ENCODE measurements at regions not wholly inside any gene's neighbourhood (a gene's known extent, or its start where the extent isn't known, plus 50 kb on each side); places are given as distances from the start of the nearest gene placed in this dataset.

DNA sequence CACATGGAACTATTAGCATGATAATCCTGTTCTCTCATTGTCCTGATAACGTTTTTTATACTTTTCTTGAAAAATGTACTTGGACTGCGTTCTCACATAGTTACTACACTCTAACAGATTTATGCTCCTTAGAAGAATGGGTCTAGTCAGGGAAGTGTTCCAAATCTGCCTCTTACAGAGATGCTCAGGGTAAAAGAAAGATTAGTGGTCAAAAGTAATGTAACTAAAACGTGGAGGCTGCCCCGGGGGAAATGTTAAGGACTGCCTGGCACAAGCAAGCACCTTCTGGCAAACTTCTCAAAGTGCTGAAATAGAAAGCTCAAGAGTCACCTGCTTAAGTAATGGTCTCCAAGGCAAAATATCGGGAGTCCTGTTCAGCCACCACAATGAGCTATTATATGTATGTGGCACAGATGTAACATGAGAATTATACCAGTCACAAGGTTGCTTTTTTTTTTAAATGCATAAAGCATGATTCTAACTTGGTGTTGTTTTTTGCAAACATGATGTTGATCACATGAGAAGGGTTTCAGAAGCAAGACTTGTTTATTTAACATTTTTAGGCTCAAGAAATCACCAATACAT is 244.5 kb upstream of the JARID2 start:
- TF ChIP-seq CHCHD3 (CRISPR knock-in tag; IDR thresholded peaks at IDR 0.05), result no peak
- TF ChIP-seq, protein P1, sequence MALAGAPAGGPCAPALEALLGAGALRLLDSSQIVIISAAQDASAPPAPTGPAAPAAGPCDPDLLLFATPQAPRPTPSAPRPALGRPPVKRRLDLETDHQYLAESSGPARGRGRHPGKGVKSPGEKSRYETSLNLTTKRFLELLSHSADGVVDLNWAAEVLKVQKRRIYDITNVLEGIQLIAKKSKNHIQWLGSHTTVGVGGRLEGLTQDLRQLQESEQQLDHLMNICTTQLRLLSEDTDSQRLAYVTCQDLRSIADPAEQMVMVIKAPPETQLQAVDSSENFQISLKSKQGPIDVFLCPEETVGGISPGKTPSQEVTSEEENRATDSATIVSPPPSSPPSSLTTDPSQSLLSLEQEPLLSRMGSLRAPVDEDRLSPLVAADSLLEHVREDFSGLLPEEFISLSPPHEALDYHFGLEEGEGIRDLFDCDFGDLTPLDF (CRISPR knock-in tag; IDR thresholded peaks at IDR 0.05), result no peak
- no peak for TF ChIP-seq HMG20A (CRISPR knock-in tag; IDR thresholded peaks at IDR 0.05; ENCODE audit: borderline replicate concordance)
- TF ChIP-seq TBL1XR1 (IDR thresholded peaks at IDR 0.05; ENCODE audit: borderline replicate concordance, low read length, partially characterized antibody), result no peak
- TF ChIP-seq, protein P2, sequence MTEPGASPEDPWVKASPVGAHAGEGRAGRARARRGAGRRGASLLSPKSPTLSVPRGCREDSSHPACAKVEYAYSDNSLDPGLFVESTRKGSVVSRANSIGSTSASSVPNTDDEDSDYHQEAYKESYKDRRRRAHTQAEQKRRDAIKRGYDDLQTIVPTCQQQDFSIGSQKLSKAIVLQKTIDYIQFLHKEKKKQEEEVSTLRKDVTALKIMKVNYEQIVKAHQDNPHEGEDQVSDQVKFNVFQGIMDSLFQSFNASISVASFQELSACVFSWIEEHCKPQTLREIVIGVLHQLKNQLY (CRISPR knock-in tag; IDR thresholded peaks at IDR 0.05), result no peak
- TF ChIP-seq NR1H2 (CRISPR knock-in tag; IDR thresholded peaks at IDR 0.05; ENCODE audit: borderline replicate concordance, low read depth), result no peak
- no peak for TF ChIP-seq ZKSCAN1 (IDR thresholded peaks at IDR 0.05; ENCODE audit: low read length)
- TF ChIP-seq, protein P3, sequence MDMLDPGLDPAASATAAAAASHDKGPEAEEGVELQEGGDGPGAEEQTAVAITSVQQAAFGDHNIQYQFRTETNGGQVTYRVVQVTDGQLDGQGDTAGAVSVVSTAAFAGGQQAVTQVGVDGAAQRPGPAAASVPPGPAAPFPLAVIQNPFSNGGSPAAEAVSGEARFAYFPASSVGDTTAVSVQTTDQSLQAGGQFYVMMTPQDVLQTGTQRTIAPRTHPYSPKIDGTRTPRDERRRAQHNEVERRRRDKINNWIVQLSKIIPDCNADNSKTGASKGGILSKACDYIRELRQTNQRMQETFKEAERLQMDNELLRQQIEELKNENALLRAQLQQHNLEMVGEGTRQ (IDR thresholded peaks at IDR 0.05; ENCODE audit: low read depth, low read length), result no peak
- TF ChIP-seq, protein P3 (CRISPR knock-in tag; IDR thresholded peaks at IDR 0.05; ENCODE audit: borderline replicate concordance), result no peak
- TF ChIP-seq ZNF207 (IDR thresholded peaks at IDR 0.05; ENCODE audit: borderline replicate concordance), result no peak
- TF ChIP-seq, protein P4, sequence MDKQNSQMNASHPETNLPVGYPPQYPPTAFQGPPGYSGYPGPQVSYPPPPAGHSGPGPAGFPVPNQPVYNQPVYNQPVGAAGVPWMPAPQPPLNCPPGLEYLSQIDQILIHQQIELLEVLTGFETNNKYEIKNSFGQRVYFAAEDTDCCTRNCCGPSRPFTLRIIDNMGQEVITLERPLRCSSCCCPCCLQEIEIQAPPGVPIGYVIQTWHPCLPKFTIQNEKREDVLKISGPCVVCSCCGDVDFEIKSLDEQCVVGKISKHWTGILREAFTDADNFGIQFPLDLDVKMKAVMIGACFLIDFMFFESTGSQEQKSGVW (CRISPR knock-in tag; IDR thresholded peaks at IDR 0.05; ENCODE audit: borderline replicate concordance), result no peak
- TF ChIP-seq ZNF652 (CRISPR knock-in tag; IDR thresholded peaks at IDR 0.05; ENCODE audit: borderline replicate concordance, low read depth), result no peak
- TF ChIP-seq, protein P5, sequence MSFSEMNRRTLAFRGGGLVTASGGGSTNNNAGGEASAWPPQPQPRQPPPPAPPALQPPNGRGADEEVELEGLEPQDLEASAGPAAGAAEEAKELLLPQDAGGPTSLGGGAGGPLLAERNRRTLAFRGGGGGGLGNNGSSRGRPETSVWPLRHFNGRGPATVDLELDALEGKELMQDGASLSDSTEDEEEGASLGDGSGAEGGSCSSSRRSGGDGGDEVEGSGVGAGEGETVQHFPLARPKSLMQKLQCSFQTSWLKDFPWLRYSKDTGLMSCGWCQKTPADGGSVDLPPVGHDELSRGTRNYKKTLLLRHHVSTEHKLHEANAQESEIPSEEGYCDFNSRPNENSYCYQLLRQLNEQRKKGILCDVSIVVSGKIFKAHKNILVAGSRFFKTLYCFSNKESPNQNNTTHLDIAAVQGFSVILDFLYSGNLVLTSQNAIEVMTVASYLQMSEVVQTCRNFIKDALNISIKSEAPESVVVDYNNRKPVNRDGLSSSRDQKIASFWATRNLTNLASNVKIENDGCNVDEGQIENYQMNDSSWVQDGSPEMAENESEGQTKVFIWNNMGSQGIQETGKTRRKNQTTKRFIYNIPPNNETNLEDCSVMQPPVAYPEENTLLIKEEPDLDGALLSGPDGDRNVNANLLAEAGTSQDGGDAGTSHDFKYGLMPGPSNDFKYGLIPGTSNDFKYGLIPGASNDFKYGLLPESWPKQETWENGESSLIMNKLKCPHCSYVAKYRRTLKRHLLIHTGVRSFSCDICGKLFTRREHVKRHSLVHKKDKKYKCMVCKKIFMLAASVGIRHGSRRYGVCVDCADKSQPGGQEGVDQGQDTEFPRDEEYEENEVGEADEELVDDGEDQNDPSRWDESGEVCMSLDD (CRISPR knock-in tag; IDR thresholded peaks at IDR 0.05; ENCODE audit: borderline replicate concordance), result no peak

Data from HepG2 (cell line).